Activated T-cell treated with anti-CD3 and anti-CD28 coated beads, Interleukin-2, amount 50 U/mL, for 48 hours (primary cell): ENCODE measurements at regions not wholly inside any gene's neighbourhood (a gene's known extent, or its start where the extent isn't known, plus 50 kb on each side); places are given as distances from the start of the nearest gene placed in this dataset.
A peak's percentile ranks its signal among the peaks of the same experiment; 100 is the strongest.
"Not testable (repeated sequence)": the region's sequence is repeated elsewhere in the genome, so short reads cannot be mapped to it uniquely, and the experiment has no call there.

Experiments
- DNase-seq, 2 experiments: peaks; one replicate each; pipeline ENCODE4 v3.0.0-alpha.2; 2020

DNA sequence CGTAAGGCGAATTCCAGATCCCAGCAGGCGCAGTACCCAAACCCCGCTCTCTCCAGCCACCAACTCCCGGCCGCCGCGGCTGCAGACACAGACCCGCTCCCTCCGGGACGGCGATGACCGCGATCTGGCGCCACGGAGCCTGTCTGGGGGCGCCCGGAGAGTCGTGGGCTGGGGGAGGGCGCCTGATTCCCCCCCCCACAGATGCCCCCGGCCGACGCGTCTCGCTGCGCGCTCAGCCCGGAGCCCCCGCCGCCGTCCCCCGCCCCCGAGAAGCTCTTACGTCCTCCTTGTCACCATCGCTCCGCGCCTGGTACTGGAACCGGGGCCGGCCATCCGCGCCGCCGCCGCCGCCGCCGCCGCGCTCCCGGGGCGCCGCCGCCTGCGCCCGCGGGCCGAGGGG lies 173.6 kb downstream of the ATP6V0E2 start:
- peak in 1 of 2 experiments; percentile 24 for DNase-seq

DNA sequence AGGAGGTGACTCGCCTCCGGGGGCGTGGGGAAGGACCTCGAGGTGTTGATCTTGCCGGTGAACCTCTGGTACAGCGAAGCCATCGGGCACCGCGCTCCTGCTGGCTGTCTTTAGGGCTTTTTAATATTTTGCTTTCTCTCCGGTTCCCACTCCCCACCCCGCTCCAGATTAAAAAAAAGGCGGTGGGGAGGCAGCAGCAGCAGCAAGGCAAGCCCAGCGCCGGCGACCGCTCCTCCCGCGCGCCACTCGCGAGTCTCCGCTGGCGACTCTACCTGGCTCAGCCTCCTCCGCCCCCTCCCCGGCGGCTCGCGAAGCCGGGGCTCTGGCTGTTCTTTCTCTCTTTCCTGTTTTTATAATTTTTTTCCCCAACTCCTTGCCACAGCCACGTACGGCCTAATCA lies 174.0 kb downstream of the ATP6V0E2 start:
- DNase-seq = peak; percentile 37 to 50

DNA sequence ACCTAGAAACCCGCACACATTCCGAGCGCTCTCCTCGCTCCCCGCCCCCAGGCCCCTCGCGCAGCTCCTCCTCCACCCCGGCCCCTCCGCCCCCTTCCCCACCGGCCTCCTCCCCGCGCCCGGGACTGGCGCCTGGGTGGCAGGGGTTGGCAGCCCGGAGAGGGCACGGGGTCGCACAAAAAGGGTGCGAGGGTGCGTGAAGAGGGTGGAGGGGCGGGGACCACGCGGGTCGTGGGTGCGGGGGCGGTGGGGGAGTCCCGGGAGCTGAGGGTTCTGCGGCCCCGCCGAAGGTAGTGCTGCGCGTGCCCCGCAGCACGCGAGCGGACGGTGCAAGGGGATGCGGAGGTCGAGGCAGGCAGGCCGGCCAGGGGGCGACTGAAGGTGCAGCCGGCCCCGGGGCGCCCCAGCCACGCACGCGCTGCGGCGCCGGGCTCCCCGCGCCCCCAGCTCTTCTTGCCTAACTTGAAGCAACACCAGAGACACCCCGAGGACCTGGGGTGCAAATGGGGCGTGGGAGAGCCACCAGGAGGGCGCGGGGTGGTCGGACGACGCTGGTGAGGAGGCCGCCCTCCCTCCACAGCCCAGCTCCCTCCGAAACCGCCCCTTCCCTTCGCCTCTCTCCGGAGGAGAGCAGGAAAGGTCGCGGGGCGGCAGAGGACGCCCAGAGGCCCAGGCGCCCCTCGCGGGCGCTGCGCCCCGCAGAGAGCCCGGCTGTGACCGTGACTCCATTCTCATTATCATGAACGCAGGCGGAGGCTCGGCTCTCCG lies 174.7 kb downstream of the ATP6V0E2 start:
- peak; percentile 48 to 55 for DNase-seq

DNA sequence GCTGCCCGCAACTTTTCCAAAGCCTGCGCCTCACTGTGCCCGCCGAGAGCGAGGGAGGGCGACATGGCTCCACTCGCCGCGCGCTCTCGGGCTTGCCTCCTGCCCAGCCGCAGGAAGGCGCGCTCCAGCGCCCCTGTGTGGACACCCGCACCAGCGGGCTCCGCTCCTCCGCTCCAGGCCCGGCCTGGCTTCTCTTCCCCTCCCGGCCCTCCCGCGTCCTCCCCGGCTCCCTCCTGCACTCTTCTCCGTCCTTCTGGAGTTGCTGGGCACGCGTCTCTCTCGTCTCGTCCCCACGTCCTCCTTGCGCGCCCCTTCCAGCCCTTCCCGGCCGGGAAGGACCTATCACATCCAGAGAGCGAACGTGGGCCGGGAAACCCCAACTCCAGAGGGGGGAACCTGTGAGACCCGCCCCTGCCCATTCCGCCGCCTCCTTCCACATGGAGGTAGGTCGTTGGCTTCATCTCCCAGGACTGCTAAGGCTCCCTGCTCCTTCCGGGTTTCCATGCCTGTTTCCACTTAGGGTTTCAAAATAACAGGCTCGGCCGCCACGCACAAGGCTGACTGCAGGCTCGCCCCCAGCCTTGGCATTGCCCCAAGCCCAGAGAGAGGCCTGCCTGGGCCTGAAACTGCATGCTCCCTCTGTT lies 175.4 kb downstream of the ATP6V0E2 start:
- peak; percentile 35 to 44 for DNase-seq

DNA sequence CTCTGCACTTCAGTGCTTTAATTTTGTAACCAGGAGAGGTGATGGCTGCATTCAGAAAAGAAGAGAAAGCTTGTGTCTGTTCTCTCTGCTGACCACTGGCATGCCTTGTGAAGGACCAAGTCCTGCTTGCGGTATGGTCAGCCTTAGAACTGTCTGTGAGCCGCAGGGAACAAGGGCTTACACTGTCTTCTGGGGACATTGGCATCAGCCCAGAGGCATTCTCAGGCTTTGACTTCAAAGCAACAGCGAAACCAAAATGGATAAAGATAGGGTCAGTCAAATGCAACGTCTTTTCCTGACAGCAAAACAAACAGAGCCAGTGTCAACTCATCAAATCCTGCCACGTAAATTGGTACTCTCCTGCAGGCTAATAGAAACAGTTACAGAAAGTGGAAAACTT lies 179.6 kb downstream of the ATP6V0E2 start:
- DNase-seq = not testable (repeated sequence)

DNA sequence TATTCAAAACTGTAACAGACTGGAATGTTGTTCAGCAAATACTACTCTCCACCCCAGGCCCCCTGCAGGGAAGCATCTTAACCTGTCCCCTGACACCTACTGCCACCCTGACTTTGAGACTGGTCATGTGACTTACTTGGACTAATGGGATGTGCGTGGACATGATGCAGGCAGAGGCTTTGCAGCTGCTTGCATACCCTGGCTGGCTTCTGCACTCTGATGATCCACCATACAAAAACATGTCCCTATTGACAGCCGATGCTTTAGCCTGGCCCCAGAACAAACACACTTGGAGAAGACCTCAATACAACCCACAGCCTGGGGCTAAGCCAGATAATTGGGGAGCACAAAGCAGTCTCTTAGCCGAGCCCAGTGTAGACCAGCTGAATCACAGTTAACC lies 180.5 kb downstream of the ATP6V0E2 start:
- not testable (repeated sequence) for DNase-seq

DNA sequence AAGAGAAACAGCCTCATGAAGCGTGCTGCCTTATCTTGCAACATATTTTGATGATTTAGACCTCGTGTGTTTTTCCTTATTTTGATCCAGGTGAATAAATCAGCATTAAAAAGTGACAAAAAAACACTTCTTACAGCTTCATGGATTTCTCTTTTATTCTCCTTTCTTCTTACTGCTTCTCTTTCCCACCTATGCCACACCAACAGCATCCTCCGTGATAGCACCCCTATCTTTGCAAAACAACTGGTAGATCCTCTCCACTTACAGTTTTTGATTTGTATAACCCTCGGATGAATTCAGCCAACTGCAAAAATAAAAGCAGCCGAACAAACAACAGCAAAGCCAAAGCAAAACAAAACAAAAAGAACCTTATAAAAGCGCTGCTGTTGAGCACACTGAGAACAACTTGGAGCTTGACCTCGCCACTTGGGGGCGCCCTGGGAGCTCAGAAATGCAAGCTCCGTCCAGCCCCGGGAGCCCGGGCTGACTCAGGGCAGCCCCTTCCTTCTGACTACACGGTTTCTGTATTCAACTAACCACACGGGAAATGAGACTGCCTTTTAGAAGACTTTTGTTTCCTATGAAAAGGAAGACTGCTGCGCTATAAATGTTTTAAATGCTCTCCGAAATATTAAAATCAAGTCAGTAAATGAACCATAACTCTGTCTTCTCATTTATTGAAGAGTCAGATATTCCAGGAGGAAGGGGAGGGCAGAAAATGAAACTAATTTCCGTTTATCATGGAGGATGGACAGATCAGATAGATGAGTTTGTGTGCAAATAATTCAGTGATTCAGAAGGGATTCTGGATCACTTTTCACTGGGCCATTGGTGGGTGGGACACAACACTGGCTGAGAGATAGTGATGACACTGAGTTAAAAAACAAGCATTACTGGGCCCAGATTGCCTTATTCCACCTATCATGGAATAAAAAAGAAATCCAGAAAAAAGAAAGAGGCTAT lies 186.8 kb downstream of the ATP6V0E2 start:
- peak; percentile 93 for DNase-seq

DNA sequence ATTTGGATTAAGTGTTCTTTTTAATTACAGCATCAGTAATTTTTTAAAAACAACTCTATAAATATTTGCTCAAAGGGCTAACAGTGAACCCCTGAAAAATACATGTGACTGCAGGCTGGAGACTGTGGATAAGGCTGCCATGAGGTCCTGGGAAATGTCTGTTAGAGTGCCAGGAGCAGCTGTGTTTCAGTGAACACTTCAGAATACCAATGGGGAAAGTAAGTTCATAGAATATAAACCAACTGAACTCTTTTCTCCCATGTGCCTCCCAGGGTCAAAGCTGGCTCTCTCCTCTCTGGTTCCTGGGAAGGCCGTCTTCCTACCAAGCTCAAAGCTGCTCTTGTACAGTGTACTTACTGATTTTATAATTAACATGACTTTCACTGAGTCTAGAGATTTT lies 189.4 kb downstream of the ATP6V0E2 start:
- DNase-seq = not testable (repeated sequence)

DNA sequence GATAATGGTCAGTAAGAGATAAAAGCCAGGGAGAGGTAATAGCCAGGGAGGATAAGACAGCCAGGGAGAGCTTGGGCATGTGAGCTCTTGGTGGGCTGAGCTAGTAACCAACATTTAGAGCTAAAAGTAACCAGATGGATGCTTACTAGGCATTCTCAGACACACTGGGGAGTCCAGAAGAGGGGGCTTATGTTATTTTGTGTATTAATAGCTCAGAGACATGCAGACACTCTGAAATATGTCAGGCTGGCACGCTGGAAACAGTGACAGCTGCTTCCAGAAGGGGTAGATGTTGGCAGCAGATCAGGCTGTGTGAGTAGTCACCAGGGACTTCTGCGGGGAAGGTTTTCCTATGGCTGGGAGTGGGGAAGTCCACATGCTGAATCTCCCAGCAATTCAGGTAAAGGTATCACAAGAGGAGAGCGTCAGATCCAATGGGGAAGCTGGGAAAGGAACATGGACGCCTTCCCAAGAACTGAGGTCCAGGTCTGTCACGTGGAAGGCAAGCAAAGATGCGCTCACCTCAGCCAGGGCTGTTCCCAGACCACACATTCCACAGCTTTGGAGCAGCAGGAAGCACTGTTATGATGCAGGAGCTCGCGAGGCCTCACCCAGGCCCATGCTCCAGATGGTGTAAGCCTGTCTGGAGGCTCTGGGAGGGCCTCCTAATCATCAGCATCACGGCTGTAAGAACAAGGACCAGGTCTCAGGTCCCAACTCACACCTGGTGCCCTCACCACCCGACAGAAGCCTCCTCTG lies 196.0 kb downstream of the ATP6V0E2 start:
- DNase-seq = not testable (repeated sequence)

DNA sequence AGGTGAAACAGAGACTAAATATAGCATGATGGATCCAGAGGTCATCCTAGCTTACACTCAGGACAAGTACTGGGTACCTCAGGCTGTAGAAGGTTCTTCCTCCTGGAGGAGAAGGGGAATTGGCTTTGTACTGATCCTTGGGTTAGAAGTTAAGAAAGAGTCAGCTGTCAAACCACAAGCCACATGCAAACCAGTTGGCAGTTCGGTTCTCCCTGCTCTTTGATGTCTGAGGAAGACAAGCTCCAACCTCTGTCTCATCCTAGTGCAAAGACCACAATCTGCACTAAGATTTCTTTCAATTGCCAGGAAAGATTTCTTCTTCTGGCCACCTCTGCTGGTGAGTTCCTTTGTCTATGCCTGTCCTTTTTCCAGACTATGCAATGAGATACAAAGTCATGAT lies 203.8 kb downstream of the ATP6V0E2 start:
- not testable (repeated sequence) for DNase-seq

DNA sequence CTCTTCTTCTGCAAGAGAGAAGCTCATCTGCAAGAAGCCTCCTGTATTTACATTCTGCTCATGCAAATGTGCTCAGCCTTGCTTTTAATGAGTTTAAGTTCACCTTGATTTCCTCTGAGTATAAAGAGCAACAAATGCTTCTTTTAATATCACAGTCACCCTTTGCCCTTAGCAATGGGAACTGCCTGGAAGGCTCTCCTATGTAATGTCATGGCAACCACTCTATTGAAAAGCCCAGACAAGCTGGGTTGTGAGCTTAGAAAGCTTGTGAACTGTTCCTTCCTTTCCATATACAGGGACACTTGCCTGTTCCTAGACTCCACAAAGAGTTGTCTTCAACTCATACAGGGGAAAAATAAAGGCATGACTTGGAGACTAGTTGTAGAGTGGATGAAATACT lies 208.1 kb downstream of the ATP6V0E2 start:
- DNase-seq = not testable (repeated sequence)

DNA sequence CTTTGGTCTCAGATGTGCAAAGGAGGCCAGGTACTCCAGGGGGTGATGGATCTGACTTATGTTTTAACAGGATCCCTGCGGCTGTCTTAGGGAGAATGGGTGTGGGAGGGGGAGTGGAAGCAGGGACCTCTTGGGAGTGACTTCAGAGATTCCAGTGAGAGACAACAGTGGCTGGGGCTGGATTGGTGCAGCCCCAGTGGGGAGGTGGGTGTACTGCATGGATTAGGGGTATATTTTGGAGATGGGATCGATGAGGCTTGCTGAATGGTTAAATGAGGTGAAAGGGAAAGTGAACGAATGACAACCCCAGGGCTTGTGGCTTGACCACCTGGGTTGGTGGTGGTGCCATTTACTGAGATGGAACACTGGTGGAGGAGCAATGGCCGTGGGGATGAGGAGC lies 211.0 kb downstream of the ATP6V0E2 start:
- not testable (repeated sequence) for DNase-seq

DNA sequence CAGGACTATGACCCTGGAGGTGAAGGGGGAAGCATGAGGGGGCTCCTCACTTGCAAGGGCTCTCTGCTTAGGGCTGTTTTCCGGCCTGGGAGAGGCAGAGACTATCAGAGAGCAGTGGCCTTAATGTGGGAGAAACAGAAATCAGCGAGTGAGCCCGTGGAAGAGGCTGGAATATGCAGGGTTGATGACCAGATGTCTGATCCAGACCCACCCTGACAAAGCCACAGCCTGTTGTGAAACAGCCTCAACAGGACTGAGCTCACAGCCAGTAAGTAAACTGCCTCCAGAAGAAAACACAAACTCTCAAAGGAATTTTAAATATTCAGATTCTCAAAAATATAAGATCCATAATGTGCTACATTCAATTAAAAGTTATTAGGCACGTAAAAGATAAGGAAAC lies 213.7 kb downstream of the ATP6V0E2 start:
- not testable (repeated sequence) for DNase-seq

DNA sequence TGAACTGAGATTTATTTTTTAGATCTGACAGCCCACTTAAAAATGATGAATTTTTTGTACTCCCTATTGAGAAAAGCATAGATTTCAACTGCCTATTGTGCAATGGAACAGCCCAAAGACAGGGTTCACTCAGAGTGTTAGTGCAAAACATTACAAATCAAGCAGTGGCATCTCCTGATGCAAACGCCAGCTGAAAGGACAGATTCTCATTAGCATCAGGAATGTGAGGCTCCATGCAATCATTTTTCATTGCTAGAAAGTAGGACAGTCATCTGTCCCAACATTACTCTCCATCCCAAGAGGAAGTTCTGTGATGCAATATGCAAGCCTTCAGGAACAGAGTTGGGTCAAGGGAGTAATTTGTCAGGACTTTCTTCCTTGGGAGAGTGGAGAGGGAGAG lies 215.4 kb downstream of the ATP6V0E2 start:
- not testable (repeated sequence) for DNase-seq

DNA sequence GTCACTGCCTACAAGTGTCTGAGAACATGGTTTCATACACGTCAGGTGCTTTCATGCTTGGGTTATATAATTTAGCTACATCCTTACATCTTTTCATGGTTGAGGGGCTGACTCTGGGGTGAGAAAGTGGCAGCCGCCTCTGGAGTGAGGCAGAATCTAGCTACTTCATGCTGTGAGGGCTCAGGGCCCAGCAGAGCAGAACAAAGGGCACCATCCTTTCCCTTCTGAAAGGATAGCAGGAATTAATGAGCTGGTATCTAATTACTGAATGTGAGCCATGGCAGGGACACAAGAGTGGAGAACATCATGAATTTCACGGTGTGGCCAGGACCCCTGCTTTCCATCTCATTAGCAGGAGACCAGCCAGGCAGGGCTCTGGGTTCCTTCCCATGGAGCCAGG lies 217.0 kb downstream of the ATP6V0E2 start:
- DNase-seq = not testable (repeated sequence)

DNA sequence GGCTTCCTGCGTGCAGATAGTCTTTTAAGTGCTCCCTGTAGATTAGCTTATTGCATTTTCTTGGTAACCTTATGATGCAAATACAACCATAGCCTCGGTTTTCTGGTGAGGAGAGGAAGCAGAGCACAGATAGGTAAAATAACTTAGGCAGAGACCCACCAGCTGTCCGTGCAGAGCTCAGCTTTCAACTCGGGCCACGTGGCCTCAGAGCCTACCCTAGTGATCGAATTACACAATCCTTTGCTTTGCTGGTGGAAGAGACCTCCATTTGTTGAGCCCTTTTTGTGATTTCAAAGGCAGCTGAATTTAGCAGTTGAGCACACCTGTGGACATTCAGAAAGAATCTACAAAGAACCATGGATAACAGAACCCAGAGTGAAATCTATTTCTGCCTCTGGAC lies 220.1 kb downstream of the ATP6V0E2 start:
- not testable (repeated sequence) for DNase-seq

DNA sequence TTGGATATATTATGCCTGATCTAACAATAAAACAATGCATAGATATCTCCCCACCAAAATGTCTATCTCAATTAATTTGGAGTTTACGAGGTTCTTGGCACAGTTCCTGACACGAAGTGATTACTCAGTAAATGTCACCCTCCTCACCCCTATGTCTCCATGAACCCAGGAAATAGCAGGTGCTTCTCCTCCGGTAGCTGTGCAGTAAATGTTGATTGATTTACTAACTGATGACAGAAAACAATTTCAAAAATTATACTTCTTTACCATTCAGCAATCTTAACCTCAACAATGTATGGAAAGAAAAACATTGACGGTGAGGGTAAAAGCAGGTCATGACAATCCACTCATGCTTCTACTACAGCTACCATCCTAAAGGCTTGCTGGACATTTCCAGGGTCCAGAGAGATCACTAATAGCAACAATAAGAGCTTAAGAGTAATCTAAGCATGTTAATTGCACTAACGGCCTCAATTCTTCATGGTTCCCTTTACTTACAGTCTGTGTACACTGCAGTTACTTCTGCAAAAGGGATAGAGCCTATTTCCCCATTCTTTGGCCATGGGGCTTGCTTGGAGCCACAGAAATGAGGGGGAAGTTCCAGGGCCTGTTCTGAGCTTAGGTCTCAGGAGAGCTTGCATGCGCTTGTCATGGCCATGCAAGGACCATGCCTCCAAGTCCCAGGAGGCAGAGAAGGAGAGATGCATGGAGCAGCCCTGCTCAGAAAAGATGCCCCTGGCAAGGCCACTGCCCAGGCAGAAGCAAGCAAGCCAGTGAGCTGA lies 222.6 kb downstream of the ATP6V0E2 start:
- DNase-seq = not testable (repeated sequence)

DNA sequence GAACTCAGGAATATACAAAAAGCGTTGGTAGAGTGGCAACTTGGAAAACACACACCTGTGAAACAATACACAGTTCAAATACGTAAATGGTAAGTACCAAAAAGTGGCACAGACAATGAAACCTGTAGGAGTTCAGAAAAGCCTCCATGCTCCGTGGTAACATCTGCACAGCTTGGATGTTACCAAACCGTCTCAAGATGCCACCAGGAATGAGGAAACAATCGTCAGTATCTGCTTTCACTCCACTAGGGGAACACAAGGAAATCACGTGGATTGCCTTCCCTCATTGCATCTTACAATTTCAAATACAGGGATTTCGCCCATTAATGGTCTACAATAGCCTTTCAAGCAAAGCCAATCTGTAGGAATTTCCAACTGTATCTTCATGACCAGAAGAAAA lies 224.6 kb upstream of the LRRC61 start:
- DNase-seq = not testable (repeated sequence)

DNA sequence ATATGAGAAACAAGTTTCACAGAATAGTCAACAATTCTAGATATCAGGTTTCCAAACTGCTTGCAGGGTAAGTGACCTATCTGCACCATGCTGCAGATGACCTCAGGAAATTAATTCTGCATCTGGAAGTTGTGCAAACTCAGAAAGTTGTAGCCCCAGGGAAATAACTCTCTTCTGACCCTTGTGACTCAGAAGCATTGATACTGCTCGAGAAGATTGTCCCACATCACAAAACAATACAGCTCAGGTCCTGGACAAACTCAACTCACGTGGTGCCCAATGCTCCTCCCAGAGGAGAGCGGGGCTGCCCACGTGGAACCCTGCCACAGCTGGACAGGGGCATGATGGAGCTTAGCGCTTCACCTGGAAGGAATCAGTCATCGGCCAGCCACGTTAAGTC lies 221.9 kb upstream of the LRRC61 start:
- not testable (repeated sequence) for DNase-seq

DNA sequence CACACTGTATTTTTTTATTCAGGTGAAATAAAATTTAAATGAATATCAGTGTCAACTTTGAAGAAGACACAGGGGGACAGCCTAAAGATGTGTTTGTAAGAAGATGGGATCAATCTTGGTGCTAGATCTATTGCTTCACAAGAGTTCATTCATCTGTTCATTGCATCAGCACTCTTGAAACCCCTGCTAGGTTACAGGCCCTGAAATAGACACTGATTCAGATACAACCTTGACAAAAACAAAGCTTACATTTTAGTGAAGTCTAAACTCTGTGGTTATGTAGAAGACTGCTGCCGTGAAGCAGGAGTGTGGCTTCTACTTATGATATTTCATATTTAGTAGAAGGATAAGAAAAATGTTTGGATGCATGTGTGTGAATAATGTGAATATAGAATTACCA lies 215.9 kb upstream of the LRRC61 start:
- DNase-seq = not testable (repeated sequence)

DNA sequence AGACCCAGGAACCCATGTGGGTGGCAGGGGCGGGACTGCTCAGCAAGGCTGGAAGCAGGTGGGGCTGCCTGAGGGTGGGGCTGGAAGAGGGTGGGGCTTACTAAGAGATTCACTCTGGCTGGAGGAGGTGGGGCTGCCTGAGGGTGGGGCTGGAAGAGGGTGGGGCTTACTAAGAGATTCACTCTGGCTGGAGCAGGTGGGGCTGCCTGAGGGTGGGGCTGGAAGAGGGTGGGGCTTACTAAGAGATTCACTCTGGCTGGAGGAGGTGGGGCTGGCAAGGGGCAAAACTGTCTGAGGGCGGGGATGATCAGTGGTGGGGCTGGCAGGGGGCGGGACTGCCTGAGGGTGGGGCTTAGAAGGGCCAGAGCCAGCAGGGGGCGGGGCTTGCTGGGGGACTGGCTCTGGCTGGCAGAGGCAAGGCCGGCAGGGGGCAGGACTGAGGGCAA lies 212.8 kb upstream of the LRRC61 start:
- peak; percentile 22 to 28 for DNase-seq
